Stimulated activated CD8-positive, alpha-beta memory T cell treated with anti-CD3 and anti-CD28 coated beads, Interleukin-7, amount 100 ng/mL, for 24 hours (primary cell): ENCODE measurements at regions not wholly inside any gene's neighbourhood (a gene's known extent, or its start where the extent isn't known, plus 50 kb on each side); places are given as distances from the start of the nearest gene placed in this dataset.

Experiments used
- DNase-seq: peaks from one replicate; pipeline ENCODE4 v3.0.0-alpha.2; 2020; ENCODE audit warnings: low read depth

DNA sequence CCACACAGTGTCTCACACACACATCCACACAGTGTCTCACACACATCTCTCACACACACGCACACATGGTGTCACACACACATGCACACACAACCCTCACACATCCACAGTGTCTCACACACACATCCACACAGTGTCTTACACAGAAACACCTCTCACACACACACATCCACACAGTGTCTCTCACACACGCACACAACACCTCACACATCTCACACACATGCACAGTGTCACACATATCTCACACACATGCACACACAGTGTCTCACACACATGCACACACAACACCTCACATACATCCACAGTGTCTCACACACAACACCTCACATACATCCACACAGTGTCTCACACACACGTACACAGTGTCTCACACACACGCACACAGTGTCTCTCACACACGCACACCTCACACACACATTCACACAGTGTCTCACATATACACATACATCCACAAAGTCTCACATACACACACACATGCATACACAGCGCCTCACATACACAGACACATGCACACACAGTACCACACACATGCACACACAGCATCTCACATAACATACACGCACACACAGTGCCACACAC is 473.9 kb upstream of the HS6ST1 start:
- DNase-seq: no peak

- no peak for DNase-seq
Measured at GRCh38 chr2:128793404-128793803, 474.7 kb upstream of the HS6ST1 start.

DNA sequence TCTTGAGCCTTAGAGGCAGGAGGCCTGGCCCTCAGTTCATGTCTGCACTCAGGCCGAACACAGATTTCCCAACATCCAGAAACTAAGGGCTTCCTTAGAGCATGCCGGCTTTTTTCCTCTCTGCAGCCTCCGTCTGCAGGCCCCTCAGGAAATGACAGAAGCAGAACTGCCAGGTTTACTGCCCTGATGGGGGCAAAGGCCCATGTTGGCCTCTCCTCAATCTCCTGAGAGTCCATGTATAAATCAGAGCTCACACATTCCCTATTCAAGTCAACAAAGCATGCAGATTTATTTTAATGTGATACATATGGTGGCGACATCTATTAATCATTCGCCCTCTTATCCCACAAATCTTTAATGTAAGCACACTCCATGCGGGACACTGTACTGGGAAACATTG is 475.6 kb upstream of the HS6ST1 start:
- DNase-seq: no peak

- DNase-seq: no peak
Measured at GRCh38 chr2:128796321-128796720, 477.7 kb upstream of the HS6ST1 start.

DNA sequence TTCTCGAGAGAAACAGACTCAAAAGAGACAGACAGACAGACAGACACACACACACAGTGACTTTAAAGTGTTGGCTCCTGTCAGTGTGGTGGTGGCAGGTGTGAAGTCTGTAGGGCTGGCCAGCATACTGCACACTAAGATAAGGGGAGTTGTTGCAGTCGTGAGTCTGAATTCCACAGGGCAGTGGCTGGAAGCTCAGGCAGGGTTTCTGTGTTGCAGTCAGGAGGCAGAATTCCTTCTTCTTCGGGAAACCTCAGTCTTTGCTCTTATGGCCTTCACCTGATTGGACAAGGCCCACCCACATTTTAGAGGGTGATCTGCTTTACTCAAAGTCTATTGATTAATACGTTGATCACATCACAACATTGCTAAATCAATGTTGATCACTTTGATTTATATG is 478.4 kb upstream of the HS6ST1 start:
- DNase-seq: no peak

- DNase-seq: no peak
Measured at GRCh38 chr2:128797533-128797932, 478.9 kb upstream of the HS6ST1 start.

- DNase-seq: no peak
Measured at GRCh38 chr2:128797937-128798336, 479.3 kb upstream of the HS6ST1 start.

GRCh38 chr2:128798502-128799283 is 480.0 kb upstream of the HS6ST1 start:
- no peak for DNase-seq

- DNase-seq: no peak
Measured at GRCh38 chr2:128799284-128799552, 480.6 kb upstream of the HS6ST1 start.

- DNase-seq: no peak
Measured at GRCh38 chr2:128799730-128800129, 481.1 kb upstream of the HS6ST1 start.

DNA sequence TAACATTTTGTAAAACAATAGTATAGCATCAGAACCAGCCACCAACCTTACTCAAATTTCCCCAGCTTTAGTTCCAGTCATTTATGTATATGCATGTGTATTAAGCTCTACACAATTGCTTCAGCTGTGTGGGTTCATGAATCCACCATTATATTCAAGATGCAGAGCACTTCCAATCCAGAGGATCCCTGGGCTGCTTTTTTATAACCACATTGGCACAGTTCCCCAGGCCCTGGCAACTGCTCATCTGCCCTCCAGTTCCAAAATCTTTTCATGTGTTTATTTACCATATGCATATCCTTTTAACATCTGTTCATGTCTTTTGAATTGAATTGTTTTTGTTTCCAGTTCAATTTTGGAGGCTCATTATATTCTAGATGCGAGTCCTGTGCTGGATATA is 482.9 kb upstream of the HS6ST1 start:
- no peak for DNase-seq

DNA sequence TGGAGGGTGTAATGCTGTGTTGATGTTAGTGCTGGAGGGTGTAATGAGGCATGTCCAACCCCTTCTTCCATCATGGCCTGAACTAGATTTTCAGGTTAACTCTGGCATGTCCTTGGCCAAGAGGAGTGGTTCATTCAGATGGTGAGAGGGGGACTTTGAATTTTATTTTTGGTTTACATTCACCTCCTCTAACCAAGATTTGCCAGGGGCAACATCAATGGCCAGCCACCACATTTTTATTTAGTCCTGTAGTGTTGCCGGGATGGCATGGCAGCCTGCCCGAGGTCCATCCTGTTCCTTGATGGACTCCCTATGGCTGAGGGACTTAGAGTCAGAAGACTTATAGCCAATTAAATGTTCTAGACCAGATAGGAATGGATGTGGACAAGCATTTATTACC is 484.6 kb upstream of the HS6ST1 start:
- no peak for DNase-seq

GRCh38 chr2:128805237-128805636 is 486.6 kb upstream of the HS6ST1 start:
- DNase-seq: no peak

DNA sequence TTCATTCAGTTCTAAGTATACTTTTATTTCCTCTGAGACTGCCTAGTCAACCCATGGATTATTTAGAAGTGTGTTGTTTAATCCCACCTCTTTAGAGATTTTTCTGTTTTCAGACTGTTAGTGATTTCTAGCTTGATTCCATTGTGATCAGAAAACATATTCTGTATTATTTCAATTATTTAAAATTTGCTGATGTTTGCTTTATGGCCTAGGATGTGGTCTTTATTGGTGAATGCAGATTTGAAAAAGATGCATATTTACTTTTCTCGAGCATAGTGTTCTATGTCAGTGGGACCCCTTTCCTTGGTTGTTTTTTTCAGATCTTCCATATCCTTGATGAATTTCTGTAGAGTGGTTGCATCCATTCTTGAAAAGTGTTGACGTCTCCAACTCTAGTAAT is 487.2 kb upstream of the HS6ST1 start:
- no peak for DNase-seq

GRCh38 chr2:128807317-128807716 is 488.6 kb upstream of the HS6ST1 start:
- no peak for DNase-seq

GRCh38 chr2:128808462-128809258 is 490.0 kb upstream of the HS6ST1 start:
- DNase-seq: no peak

- no peak for DNase-seq
Measured at GRCh38 chr2:128809259-128809636, 490.6 kb upstream of the HS6ST1 start.

DNA sequence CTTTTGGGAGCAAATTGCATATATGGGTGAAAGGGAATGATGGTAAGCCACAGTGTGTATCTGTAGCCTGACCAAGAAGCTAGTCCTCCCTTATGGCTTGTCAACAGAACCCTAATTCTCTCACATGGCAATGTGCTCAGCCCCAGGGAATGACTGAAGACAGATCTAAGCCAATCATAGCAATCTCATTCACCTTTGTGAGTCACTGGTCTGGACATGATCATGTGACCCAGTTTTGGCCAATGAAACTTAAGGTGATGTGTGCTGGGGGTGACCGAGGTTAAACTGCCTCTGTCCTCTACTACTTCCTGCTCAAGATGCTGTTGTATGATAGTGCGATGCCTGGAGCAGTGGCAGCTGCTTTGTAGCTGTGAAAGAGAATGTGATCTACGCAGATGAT is 491.2 kb upstream of the HS6ST1 start:
- no peak for DNase-seq

DNA sequence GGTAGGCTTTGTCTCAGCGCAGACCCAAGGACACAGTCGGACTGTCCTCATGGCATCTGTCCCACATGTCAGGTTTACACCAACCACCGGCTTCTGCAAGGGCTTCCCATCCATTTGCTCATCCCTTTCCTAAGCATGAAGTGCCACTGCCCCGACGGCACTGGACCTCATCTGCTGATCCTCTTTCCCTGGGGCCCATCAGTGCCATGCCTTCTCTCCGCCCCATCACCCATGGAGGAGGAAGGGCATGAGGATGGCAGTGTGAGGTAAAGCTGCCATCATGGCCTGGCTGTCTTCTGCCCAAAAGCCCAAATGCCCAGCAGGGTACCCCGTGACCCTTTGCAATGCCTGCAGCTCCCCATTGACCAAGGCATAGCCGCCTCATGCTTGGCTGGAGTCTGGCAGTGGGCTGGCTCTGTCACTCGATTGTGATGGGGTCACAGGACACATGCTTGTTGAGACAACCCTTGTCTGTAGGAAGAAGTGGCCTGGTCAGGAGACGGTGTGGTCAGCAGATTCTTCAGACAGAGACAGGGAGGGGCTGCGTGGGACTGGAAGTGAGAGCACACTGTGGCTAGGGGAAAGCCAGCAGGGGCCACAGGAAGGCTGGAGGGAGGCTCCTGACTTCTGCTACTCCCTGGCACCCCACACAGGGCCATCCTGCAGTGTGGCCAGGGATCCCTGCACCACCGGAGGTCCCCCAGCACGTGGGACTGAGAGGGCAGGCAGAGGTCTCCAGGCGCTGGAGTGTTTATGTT is 493.7 kb upstream of the HS6ST1 start:
- no peak for DNase-seq

GRCh38 chr2:128813352-128814034 is 494.8 kb upstream of the HS6ST1 start:
- no peak for DNase-seq

GRCh38 chr2:128815248-128815647 is 496.6 kb upstream of the HS6ST1 start:
- no peak for DNase-seq

DNA sequence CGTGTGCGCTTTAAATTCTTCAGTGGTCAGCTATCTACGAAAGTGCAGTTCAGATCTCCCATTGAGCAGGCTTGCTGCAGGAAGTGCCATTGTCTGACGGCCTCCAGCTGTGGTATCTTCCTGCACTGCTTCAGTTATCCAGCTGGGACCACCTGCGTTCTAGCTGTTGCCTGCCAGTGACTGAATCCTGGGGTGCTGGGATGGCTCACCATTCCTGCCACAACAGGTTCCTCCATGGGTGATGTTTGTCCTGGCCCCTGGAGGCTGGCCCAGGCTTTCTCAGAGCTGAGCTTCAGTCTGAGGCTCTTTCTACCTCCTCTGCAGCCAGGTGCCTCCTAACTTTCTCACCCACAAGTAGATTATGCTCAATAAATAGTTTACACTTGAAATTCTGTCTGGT is 498.5 kb upstream of the HS6ST1 start:
- no peak for DNase-seq
